ENCODE measurements at regions not wholly inside any gene's neighbourhood (a gene's known extent, or its start where the extent isn't known, plus 50 kb on each side); places are given as distances from the start of the nearest gene placed in this dataset.

DNA sequence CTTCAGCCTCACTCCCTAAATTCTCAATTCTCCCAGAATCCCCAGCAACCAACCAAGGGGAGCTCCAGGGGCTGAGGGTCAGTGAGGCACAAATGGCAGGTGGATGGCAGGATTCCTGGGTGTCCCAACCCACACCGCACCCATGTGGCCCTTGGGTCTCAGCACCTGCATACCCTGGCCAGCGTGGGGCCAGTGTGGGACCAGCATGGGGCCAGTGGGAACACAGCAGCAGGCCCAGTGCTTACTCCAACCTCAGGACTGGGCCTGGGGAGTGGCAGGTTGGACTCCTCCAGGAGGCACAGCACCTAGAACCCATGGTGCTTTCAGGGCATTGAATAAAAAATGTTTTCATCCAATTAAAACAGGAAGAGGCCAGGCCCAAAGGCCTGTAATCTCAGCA is 202.0 kb downstream of the TSHZ3 start:
- TF ChIP-seq POLR2A (IDR thresholded peaks at IDR 0.05), result no peak
- TF ChIP-seq, protein P1, sequence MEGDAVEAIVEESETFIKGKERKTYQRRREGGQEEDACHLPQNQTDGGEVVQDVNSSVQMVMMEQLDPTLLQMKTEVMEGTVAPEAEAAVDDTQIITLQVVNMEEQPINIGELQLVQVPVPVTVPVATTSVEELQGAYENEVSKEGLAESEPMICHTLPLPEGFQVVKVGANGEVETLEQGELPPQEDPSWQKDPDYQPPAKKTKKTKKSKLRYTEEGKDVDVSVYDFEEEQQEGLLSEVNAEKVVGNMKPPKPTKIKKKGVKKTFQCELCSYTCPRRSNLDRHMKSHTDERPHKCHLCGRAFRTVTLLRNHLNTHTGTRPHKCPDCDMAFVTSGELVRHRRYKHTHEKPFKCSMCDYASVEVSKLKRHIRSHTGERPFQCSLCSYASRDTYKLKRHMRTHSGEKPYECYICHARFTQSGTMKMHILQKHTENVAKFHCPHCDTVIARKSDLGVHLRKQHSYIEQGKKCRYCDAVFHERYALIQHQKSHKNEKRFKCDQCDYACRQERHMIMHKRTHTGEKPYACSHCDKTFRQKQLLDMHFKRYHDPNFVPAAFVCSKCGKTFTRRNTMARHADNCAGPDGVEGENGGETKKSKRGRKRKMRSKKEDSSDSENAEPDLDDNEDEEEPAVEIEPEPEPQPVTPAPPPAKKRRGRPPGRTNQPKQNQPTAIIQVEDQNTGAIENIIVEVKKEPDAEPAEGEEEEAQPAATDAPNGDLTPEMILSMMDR (IDR thresholded peaks at IDR 0.05), result no peak
- no peak for TF ChIP-seq POLR2AphosphoS5 (IDR thresholded peaks at IDR 0.05)
- no peak for TF ChIP-seq EP300 (IDR thresholded peaks at IDR 0.05)

All from gastroesophageal sphincter (tissue), 3 donors.